Adipocyte (in vitro differentiated cells): ENCODE measurements at regions not wholly inside any gene's neighbourhood (a gene's known extent, or its start where the extent isn't known, plus 50 kb on each side); places are given as distances from the start of the nearest gene placed in this dataset.

Experiments used
- DNase-seq: peaks from one replicate; pipeline ENCODE4 v3.0.0-alpha.2; 2015; ENCODE audit warnings: low read depth
- H3K27me3 ChIP-seq: replicated peaks from 2 replicates; pipeline ENCODE4 v1.7.0; 2013; ENCODE audit warnings: mild to moderate bottlenecking, low read length, moderate library complexity; ENCODE audit not compliant: control insufficient read depth, insufficient read depth
- H3K36me3 ChIP-seq: 2 replicates; pipeline ENCODE4 v1.7.0; 2013; ENCODE audit warnings: low read length, mild to moderate bottlenecking, moderate library complexity; ENCODE audit not compliant: control insufficient read depth, insufficient read depth, severe bottlenecking
- H3K4me1 ChIP-seq: 2 replicates; pipeline ENCODE4 v1.7.0; 2013; ENCODE audit warnings: mild to moderate bottlenecking, low read length, moderate library complexity; ENCODE audit not compliant: control insufficient read depth, insufficient read depth
- H3K4me3 ChIP-seq: 2 replicates; pipeline ENCODE4 v1.7.0; 2013; ENCODE audit warnings: mild to moderate bottlenecking, low read length, moderate library complexity
- H3K9ac ChIP-seq: 2 replicates; pipeline ENCODE4 v1.7.0; 2013; ENCODE audit warnings: mild to moderate bottlenecking, low read length, moderate library complexity
- H3K9me3 ChIP-seq: 2 replicates; pipeline ENCODE4 v1.7.0; 2013; ENCODE audit warnings: mild to moderate bottlenecking, low read length, moderate library complexity; ENCODE audit not compliant: control insufficient read depth

DNA sequence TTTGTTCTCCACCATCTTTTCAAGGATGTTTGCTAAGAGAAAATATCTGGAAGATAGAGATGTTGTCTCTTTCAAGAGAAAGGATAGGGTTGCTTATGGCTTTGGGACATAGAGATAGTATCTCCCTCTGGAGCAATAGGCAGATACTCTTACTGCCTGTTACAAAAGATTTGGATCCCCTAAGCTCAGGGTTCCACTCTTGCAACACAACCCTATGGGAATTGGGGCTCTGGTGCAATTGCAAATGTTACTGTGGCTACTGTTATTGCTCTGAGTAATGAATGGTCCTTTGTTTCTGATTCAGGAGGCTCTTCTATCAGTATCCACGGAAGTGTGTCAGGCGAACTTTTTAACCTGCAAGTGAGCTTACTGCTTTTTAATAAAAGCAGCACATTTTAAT lies 88.8 kb downstream of the GPR85 start:
- DNase-seq: no peak
- Histone ChIP-seq H3K36me3 (no peaks in the 10 kb centered on the region), H3K9me3 (no peaks in the 10 kb centered on the region), H3K9ac (no peak overlapping the region), H3K4me3 (no peak overlapping the region), H3K27me3 (no peaks in the 10 kb centered on the region), H3K4me1 (peaks cover 27% of the 10 kb centered on the region)

DNA sequence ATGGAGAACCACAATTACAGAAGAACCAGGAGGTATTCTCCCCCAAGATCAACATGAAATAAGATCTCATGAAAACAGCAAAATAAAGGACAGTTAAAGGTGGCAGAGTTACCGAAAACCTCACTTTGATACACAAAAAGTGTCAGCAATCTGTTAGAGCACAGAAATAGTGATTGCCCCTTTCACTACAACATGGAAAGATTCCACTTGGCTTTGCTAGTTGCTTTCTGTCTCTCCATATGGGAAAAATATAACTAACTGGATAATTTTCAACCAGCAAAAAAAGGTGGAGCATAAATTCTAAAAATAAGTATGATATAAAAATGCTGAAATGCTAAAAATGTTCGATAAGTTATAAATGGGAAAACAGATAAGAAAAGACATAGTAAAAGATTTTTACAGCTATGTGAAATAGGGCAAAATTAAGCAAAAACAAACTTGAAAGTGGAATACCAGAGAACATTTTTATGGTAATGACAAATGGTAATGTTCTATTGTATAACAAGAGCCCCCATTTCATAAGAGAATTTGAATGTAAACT lies 90.2 kb downstream of the GPR85 start:
- H3K27me3 ChIP-seq: no peaks in the 10 kb centered on the region
- H3K9me3 ChIP-seq: no peaks in the 10 kb centered on the region
- H3K36me3 ChIP-seq: no peaks in the 10 kb centered on the region
- peak overlapping the region; percentile 29 for H3K4me3 ChIP-seq
- DNase-seq: no peak
- H3K4me1 ChIP-seq: peaks cover 27% of the 10 kb centered on the region
- peak overlapping the region; percentile 46 for H3K9ac ChIP-seq

DNA sequence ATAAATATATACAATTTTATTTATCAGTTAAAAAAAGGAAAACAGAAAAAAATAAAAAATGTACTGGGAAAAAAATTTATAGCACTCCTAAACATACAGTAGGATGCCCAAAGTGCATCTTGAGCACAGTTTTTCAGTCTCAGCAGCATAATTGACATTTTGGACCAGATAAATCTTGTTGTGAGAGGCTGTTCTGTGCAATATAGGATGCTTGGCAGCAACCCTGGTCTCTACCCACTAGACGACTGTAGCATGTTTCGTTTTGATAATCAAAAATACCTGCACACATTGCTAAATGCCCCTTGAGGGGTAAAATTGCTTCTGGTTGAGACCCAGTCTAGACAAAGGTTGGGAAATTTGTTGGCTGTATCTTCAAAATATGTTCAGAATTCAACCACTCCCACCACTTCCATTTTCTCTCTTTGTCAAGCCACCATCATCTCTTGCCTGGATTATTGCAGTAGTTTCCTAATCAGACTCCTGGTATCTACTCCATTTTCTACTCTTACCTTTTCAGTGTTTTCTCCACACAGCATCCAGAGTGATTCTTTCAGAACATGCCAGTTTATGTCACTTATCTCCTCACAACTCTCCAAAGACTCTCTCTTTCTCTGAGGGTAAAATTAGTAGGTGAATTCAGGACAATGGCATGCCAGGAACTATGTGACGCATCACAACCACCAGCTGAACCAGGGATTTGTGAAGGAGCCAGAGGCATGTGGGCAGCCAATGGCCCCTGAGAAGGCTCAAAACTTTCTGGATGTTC lies 91.4 kb downstream of the GPR85 start:
- peak; percentile 87 for DNase-seq
- Histone ChIP-seq H3K4me1 (peaks cover 27% of the 10 kb centered on the region), H3K9ac (peak overlapping the region; percentile 46), H3K36me3 (no peaks in the 10 kb centered on the region), H3K9me3 (no peaks in the 10 kb centered on the region), H3K4me3 (peak overlapping the region; percentile 7), H3K27me3 (no peaks in the 10 kb centered on the region)

DNA sequence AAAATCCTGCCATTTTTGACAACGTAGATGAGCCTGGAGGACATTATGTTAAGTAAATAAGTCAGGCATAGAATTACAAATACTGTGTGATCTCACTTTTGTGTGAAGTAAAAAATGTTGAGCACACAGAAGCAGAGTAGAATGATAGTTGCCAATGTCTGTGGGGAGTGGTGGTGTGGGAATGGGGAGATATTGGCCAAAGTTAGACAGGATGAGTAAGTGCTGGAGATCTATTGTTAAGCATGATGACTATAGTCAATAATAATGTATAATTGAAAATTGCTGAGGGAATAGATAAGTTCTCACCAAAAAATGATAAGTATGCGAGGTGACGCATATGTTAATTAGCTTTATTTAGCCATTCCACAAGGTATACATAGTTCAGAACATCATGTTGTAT lies 92.0 kb downstream of the GPR85 start:
- H3K9me3 ChIP-seq: no peaks in the 10 kb centered on the region
- H3K27me3 ChIP-seq: no peaks in the 10 kb centered on the region
- H3K36me3 ChIP-seq: no peaks in the 10 kb centered on the region
- peaks cover 27% of the 10 kb centered on the region for H3K4me1 ChIP-seq
- DNase-seq: peak; percentile 31
- H3K4me3 ChIP-seq: no peak overlapping the region
- no peak overlapping the region for H3K9ac ChIP-seq

DNA sequence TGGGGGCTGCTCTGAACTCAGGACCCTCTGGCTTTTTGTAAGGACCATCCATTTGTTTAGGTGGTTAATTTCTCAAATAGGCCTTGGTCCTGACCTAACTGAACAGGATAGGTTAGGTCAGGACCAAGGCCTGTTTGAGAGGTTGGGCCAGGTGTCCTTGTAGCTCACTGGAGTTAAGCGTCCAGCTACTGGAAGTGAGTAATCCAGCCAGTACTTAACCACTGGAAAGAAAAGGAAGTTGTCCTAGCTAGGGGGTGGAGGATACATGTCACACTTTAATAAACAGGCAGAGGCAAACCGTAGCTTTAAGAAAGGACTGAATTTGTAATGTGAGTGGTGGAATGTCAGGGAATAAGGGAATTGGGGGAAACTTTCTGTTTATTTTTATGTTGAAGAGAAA lies 96.0 kb downstream of the GPR85 start:
- no peaks in the 10 kb centered on the region for H3K36me3 ChIP-seq
- no peak overlapping the region for H3K9ac ChIP-seq
- DNase-seq: no peak
- H3K27me3 ChIP-seq: no peaks in the 10 kb centered on the region
- peaks cover 32% of the 10 kb centered on the region for H3K4me1 ChIP-seq
- H3K9me3 ChIP-seq: no peaks in the 10 kb centered on the region
- H3K4me3 ChIP-seq: no peak overlapping the region

DNA sequence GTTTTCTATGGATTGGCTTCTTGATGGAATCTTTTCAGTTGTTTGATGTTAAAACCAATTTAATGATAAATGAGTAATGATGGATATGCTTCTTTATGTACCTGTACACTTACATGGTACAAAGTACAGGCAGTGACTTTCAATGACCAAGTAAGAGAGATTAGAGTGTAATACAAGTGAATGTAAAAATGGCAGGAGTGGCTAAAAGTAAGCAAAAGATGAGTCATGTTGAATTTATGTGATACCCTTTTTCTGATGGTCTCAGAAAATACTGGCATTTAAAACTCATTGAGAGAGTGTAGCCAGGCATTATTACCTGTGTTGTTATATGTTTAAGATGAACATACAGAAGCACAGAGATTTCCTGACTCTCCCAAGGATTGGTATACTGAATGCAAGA lies 97.1 kb downstream of the GPR85 start:
- H3K9me3 ChIP-seq: no peaks in the 10 kb centered on the region
- DNase-seq: no peak
- peaks cover 33% of the 10 kb centered on the region for H3K4me1 ChIP-seq
- no peaks in the 10 kb centered on the region for H3K27me3 ChIP-seq
- no peak overlapping the region for H3K4me3 ChIP-seq
- H3K9ac ChIP-seq: no peak overlapping the region
- H3K36me3 ChIP-seq: no peaks in the 10 kb centered on the region

DNA sequence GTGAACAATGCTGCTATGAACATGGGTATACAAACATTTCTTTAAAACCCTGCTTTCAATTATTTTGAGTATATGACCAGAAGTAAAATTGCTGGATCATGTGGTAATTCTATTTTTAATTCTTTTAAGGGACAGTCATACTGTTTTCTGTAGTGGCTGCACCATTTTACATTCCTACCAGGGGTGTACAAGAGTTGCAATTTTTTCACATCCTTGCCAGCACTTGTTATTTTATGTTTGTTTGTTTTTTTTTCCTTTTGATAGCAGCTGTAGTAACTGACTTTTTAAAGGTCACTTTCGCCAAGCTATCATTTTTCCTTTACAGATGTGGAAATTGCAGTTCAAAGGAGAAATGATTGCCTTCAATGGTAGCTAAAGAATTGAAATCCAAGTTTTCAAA lies 99.5 kb downstream of the GPR85 start:
- no peaks in the 10 kb centered on the region for H3K36me3 ChIP-seq
- peak overlapping the region; percentile 63 for H3K4me3 ChIP-seq
- peak overlapping the region; percentile 63 for H3K9ac ChIP-seq
- H3K4me1 ChIP-seq: peaks cover 37% of the 10 kb centered on the region
- no peaks in the 10 kb centered on the region for H3K27me3 ChIP-seq
- no peaks in the 10 kb centered on the region for H3K9me3 ChIP-seq
- DNase-seq: peak; percentile 24

DNA sequence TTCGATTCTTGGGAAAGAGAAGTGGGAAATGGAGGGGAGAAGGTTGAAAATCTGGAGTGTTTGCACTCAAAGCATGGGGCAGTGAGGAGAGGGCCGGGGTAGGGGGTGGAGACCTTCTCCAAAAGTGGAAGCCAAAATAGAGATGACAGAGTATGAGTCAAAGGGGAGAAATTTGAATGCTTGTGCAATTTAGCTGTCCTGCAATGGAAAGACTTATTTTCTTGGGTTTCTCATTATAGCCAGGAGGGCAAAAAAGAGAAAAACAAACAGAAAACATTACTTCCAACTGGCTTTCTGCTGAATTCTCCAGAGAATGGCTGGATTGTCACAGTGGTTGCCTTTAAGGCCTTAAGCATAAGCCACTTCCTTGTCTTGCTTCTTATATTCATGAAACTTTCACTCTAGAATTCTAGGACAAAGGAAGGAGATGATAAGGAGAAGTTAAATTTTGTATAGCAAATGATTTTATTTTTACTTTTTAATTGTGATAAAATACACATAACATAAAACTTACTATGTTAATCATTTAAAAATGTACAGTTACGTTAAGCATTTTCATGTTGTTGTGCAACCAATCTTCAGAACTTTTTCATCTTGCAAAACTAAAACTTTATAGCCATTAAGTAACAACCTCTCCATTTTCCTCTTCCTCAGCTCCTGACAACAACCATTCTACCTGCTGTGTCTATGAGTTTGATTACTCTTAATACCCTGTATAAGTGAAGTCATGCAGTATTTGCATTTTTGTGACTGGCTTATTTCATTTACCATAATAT lies 100.2 kb downstream of the GPR85 start:
- Histone ChIP-seq H3K27me3 (no peaks in the 10 kb centered on the region), H3K9me3 (no peaks in the 10 kb centered on the region), H3K4me3 (peak overlapping the region; percentile 63), H3K9ac (peak overlapping the region; percentile 63), H3K36me3 (no peaks in the 10 kb centered on the region), H3K4me1 (peaks cover 41% of the 10 kb centered on the region)
- DNase-seq: peak; percentile 88

DNA sequence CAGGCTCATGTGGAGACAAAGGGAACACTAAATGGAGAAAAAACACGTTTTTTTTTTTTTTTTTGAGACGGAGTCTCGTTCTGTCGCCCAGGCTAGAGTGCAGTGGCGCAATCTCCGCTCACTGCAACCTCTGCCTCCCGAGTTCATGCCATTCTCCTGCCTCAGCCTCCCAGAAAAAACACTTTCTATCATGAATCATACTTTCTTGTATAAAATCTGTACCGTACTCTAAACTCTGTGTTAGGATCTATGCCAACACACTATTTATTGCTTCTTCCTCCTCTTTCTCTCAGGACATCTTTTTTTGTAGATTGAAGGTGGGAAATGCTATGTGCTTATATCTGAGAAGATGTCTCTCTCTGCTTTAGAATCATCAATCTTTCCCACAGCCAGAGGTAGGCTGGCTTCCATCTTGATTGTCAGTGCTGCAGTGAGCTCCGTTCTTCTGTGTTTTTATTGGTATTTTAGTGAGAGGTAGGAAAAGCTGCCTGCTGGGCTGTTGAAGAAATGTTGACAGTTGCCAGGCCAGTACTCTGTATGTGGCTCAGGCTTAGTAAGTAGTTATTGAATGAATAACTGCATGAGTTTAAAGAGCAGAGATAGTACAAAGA lies 101.1 kb downstream of the GPR85 start:
- Histone ChIP-seq H3K9me3 (no peaks in the 10 kb centered on the region), H3K4me3 (peak overlapping the region; percentile 63), H3K4me1 (peaks cover 41% of the 10 kb centered on the region), H3K9ac (peak overlapping the region; percentile 63), H3K27me3 (no peaks in the 10 kb centered on the region), H3K36me3 (no peaks in the 10 kb centered on the region)
- DNase-seq: peak; percentile 54

DNA sequence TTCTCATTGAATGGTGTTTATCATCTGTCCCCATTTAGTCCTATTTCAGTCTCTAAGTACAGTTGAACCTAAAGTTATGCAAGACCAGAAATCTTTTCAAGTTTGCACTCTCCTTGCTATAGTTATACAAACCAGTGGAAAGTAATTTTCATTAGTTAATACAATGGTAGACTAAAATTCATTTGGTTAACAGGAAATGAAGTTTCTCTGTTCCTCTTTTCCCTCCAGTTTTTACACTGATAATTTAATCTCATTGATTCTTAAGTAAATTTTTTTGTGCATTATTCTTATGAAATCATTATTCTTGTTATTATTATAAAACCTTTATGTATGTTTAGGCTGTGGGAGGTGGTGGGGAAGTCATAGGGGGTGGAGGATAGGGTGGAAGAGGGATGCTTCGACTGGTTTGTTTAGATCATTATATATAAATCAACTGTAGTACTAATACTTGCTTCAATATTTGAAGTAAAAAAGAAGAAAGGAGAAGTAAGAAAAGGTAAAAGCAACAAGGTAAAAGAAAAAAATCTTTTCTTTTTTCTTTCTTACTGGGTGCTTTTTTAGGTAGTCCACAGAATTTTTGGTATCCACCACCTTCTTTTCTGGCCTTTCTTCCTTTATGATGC lies 104.1 kb downstream of the GPR85 start:
- Histone ChIP-seq H3K4me1 (peaks cover 32% of the 10 kb centered on the region), H3K9ac (peak overlapping the region; percentile 50), H3K36me3 (no peaks in the 10 kb centered on the region), H3K9me3 (no peaks in the 10 kb centered on the region), H3K4me3 (no peak overlapping the region), H3K27me3 (no peaks in the 10 kb centered on the region)
- peak; percentile 29 for DNase-seq

DNA sequence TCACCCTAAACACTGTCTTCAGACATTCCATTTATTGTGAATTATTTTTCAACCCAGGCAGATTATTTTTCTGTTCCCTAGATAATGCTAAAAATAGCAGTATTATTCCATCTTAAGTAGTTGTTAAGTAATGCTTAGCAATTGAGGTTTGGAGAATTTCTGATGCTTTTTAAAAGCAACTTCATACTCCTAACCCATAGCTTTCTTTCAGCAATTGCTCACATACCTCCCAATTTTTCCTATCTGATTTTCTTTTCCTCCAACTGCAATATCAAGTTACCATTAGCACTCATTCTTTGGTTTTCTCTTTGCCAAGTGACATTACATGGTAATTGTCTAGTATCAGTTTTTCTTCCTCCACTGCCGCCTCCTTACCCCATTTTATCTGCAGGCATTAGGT lies 104.7 kb downstream of the GPR85 start:
- no peaks in the 10 kb centered on the region for H3K27me3 ChIP-seq
- no peaks in the 10 kb centered on the region for H3K9me3 ChIP-seq
- H3K9ac ChIP-seq: peak overlapping the region; percentile 50
- H3K4me3 ChIP-seq: no peak overlapping the region
- H3K36me3 ChIP-seq: no peaks in the 10 kb centered on the region
- peaks cover 27% of the 10 kb centered on the region for H3K4me1 ChIP-seq
- peak; percentile 61 for DNase-seq
